ENCODE measurements at regions not wholly inside any gene's neighbourhood (a gene's known extent, or its start where the extent isn't known, plus 50 kb on each side); places are given as distances from the start of the nearest gene placed in this dataset.
A peak's percentile ranks its signal among the peaks of the same experiment; 100 is the strongest.

DNA sequence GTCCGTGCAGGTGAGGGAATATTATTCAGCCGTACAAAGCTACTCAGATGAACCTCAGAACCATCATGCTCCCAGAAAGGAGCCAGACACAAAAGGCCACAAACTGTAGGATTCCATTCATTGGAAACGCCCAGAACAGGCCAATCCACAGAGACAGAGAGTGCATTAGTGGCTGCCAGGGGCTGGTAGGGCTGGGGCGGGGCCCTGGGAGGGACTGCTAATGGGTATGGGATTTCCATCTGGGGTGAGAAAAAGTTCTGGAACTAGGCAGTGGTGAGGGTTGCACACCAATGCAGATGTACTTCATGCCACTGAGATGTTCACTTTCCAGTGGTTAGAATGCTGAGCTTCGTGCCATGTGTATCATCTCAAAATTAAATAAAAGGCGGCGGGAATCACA is 101.1 kb downstream of the RFLNA start:
- Histone ChIP-seq H3K27me3 (ENCODE audit: control insufficient read depth, insufficient read depth, low read length) (no peaks in the 10 kb centered on the region), H3K4me1 (ENCODE audit: control insufficient read depth, insufficient read depth, low read length) (peaks cover 88% of the 10 kb centered on the region), H3K36me3 (ENCODE audit: control insufficient read depth, insufficient read depth, low read length) (peaks cover 96% of the 10 kb centered on the region), H3K4me3 (ENCODE audit: low read depth, low read length) (no peak overlapping the region), H3K27ac (ENCODE audit: low read depth, low read length) (no peak overlapping the region), H3K9me3 (ENCODE audit: control insufficient read depth, insufficient read depth, low read length) (no peaks in the 10 kb centered on the region)
- DNase-seq (ENCODE audit: low read depth in 4 of 6, low spot score in 6 of 6): no peak
- 53% methylated on average over 4 of the region's 7 CpGs for WGBS (ENCODE audit: insufficient coverage)

DNA sequence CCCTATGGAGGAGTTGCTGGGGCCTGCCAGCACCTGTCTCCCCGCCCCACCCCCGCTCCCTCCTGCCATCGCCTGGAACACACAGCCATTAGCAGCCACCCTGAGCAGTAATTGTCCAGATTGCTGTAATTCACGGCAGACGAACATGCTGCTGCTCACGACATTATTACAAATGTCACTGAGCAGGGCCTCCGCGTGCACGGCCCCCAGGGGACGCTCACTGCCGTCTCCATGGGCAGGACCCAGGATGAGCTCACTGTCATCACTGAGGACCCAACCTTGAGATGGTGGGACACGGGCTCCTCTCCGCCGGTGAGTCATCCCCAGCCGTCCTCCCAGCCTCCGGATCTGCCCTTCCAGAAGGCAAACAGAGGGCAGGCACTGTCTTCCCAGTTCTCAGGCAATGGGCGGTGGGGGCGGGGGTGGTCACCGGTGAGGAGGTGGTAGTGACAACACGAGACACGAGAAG is 100.4 kb downstream of the RFLNA start:
- H3K4me1 ChIP-seq (ENCODE audit: control insufficient read depth, insufficient read depth, low read length): peaks cover 92% of the 10 kb centered on the region
- peaks cover 96% of the 10 kb centered on the region for H3K36me3 ChIP-seq (ENCODE audit: control insufficient read depth, insufficient read depth, low read length)
- WGBS (ENCODE audit: insufficient coverage): 66% methylated on average over 21 of the region's 21 CpGs
- no peak overlapping the region for H3K27ac ChIP-seq (ENCODE audit: low read depth, low read length)
- no peak overlapping the region for H3K4me3 ChIP-seq (ENCODE audit: low read depth, low read length)
- DNase-seq (ENCODE audit: low read depth in 4 of 6, low spot score in 6 of 6): peak in 1 of 6 donors; percentile 73
- no peaks in the 10 kb centered on the region for H3K9me3 ChIP-seq (ENCODE audit: control insufficient read depth, insufficient read depth, low read length)
- no peaks in the 10 kb centered on the region for H3K27me3 ChIP-seq (ENCODE audit: control insufficient read depth, insufficient read depth, low read length)

DNA sequence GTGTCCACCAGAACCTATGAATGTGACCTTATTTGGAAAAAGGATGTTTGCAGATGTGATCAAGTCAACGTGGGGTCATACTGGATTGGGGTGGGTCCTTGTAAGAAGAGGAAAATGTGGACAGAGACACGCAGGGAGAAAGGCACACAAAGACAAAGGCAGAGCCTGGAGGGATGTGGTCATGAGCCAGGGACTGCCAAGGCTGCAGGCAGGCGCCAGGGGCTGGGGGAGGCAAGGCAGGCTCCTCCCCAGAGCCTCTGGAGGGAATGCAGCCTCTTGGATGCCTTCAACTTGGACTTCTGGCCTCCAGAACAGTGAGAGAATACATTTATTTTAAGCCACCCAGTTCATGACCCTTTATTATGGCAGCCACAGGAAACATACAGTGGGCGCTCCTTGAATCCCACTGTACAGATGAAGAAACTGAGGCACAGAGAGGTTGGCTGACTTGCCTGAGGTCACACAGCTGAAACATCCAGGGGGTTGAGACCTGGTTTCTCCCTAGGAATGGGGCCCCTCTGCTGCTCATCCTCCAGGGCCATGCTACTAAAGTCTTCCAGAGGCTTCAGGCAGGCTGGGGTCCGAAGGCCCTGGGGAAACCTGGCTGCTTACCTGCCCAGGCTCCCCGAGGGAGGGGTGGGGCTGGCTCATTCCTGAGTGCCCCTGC is 99.7 kb downstream of the RFLNA start:
- H3K27me3 ChIP-seq (ENCODE audit: control insufficient read depth, insufficient read depth, low read length): no peaks in the 10 kb centered on the region
- DNase-seq (ENCODE audit: low read depth in 4 of 6, low spot score in 6 of 6): no peak
- no peak overlapping the region for H3K4me3 ChIP-seq (ENCODE audit: low read depth, low read length)
- 63% methylated on average over 6 of the region's 6 CpGs for WGBS (ENCODE audit: insufficient coverage)
- H3K36me3 ChIP-seq (ENCODE audit: control insufficient read depth, insufficient read depth, low read length): peaks cover 93% of the 10 kb centered on the region
- H3K4me1 ChIP-seq (ENCODE audit: control insufficient read depth, insufficient read depth, low read length): peaks cover 95% of the 10 kb centered on the region
- peak overlapping the region; percentile 6 for H3K27ac ChIP-seq (ENCODE audit: low read depth, low read length)
- no peaks in the 10 kb centered on the region for H3K9me3 ChIP-seq (ENCODE audit: control insufficient read depth, insufficient read depth, low read length)

DNA sequence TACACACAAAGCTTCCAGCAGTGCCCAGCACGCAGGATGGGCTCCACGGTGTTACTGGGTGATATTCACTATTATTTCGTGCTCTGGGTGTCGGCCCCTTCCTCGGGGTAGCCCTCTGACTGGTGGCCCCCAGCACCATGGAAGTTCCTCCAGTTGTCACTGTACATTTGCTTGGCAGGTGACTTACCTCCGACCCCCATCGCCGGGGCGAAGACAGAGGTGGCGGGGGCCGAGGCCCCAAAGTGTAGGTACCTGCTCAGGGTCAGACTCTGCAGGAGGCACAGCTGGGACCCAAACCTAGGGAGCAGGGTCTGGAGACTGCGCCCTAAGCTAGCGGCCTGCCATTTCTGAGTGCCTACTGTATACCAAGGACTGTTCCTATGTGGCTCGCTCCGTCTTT is 98.9 kb downstream of the RFLNA start:
- peaks cover 95% of the 10 kb centered on the region for H3K4me1 ChIP-seq (ENCODE audit: control insufficient read depth, insufficient read depth, low read length)
- H3K27me3 ChIP-seq (ENCODE audit: control insufficient read depth, insufficient read depth, low read length): no peaks in the 10 kb centered on the region
- H3K9me3 ChIP-seq (ENCODE audit: control insufficient read depth, insufficient read depth, low read length): no peaks in the 10 kb centered on the region
- H3K27ac ChIP-seq (ENCODE audit: low read depth, low read length): peak overlapping the region; percentile 85
- DNase-seq (ENCODE audit: low read depth in 4 of 6, low spot score in 6 of 6): no peak
- H3K36me3 ChIP-seq (ENCODE audit: control insufficient read depth, insufficient read depth, low read length): peaks cover 85% of the 10 kb centered on the region
- H3K4me3 ChIP-seq (ENCODE audit: low read depth, low read length): no peak overlapping the region
- WGBS (ENCODE audit: insufficient coverage): 94% methylated on average over 15 of the region's 15 CpGs

DNA sequence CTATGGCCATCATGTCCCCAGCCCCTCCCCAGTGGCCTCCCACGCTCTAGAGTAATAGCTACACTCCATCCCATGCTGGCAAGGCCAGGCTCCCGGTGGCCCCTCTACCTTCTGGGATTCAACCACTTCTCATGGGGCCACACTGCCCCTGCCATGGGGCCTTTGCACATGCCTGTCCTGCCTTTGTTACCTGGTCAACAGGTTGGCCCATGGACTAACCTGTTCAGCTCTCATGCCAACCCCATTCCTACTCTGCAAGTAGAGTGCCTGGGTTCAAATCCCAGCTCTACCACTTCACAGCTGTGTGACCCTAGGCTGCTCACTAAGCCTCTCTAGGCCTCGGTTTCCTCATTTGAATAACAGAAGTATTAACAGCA is 98.5 kb downstream of the RFLNA start:
- 43% methylated on average over 2 of the region's 3 CpGs for WGBS (ENCODE audit: insufficient coverage)
- Histone ChIP-seq H3K4me3 (ENCODE audit: low read depth, low read length) (no peak overlapping the region), H3K9me3 (ENCODE audit: control insufficient read depth, insufficient read depth, low read length) (no peaks in the 10 kb centered on the region), H3K36me3 (ENCODE audit: control insufficient read depth, insufficient read depth, low read length) (peaks cover 82% of the 10 kb centered on the region), H3K4me1 (ENCODE audit: control insufficient read depth, insufficient read depth, low read length) (peaks cover 94% of the 10 kb centered on the region), H3K27me3 (ENCODE audit: control insufficient read depth, insufficient read depth, low read length) (no peaks in the 10 kb centered on the region), H3K27ac (ENCODE audit: low read depth, low read length) (peak overlapping the region; percentile 85)
- DNase-seq (ENCODE audit: low read depth in 4 of 6, low spot score in 6 of 6): no peak

DNA sequence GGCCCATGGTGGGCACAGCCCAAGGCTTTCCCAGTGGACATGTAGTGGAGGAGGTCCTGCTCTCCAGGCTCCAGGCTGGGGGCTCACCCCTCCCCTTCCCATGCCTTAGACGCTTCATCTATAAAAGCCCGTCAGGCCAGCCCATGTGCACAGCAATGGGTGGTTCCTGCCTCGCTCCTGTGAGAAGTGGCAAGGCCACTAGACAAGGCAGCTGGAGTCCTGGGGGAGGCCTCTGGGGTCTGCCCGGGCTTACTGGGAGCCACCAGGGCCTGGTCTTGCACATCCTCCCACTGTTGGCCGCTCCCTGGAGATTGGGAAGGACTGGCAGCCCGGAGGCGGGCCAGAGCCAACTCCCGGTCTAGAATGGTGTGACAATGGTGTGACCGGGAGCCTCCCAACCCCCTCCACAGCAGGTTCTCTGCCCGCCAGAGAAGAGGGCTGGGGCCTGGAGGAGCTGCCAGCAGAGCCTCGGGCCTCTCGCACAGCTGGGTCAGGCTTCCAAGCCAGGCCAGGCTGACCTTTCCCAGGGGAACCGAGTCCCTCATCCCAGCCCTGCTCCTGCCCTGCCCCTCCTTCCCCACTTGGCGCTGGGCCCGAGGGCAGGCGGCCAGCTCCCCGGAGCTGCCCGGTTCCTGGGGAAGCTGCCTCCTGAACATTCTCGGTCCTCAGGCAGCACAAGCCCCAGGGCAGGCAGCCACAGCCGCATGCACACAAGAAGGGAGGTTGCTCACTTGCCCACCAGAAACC is 97.9 kb downstream of the RFLNA start:
- no peak overlapping the region for H3K4me3 ChIP-seq (ENCODE audit: low read depth, low read length)
- peak in 5 of 6 donors; percentile 59 to 92 (median 75) for DNase-seq (ENCODE audit: low read depth in 4 of 6, low spot score in 6 of 6)
- 16% methylated on average over 20 of the region's 20 CpGs for WGBS (ENCODE audit: insufficient coverage)

DNA sequence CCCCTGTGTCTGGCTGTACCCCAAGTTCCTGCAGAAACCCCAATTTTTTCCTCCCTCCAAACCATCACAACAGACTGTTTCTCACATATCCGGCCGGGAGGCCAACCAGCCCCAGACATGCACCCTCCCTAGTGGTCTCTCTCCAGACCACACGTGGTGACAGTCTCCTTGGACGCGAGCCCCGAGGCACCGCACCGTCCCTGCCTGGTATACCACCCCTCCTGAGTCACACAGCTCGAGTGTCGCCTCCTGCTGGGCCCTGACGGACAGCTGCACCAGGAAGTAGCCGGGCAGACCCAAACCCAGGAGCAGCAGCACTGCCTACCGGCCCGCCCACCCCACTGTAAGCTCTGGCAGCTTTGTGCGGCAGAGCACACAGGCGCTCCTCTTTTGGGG is 97.4 kb downstream of the RFLNA start:
- WGBS (ENCODE audit: insufficient coverage): 37% methylated on average over 12 of the region's 16 CpGs
- Histone ChIP-seq H3K27ac (ENCODE audit: low read depth, low read length) (peak overlapping the region; percentile 85), H3K27me3 (ENCODE audit: control insufficient read depth, insufficient read depth, low read length) (no peaks in the 10 kb centered on the region), H3K9me3 (ENCODE audit: control insufficient read depth, insufficient read depth, low read length) (no peaks in the 10 kb centered on the region), H3K4me3 (ENCODE audit: low read depth, low read length) (no peak overlapping the region), H3K36me3 (ENCODE audit: control insufficient read depth, insufficient read depth, low read length) (peaks cover 82% of the 10 kb centered on the region), H3K4me1 (ENCODE audit: control insufficient read depth, insufficient read depth, low read length) (peaks cover 94% of the 10 kb centered on the region)
- peak in 2 of 6 donors; percentile 46 to 57 for DNase-seq (ENCODE audit: low read depth in 4 of 6, low spot score in 6 of 6)

More for the DNA sequence above, 97.9 kb downstream of the RFLNA start:
- peak overlapping the region; percentile 85 for H3K27ac ChIP-seq (ENCODE audit: low read depth, low read length)
- no peaks in the 10 kb centered on the region for H3K9me3 ChIP-seq (ENCODE audit: control insufficient read depth, insufficient read depth, low read length)
- no peaks in the 10 kb centered on the region for H3K27me3 ChIP-seq (ENCODE audit: control insufficient read depth, insufficient read depth, low read length)
- peaks cover 82% of the 10 kb centered on the region for H3K36me3 ChIP-seq (ENCODE audit: control insufficient read depth, insufficient read depth, low read length)
- peaks cover 94% of the 10 kb centered on the region for H3K4me1 ChIP-seq (ENCODE audit: control insufficient read depth, insufficient read depth, low read length)

DNA sequence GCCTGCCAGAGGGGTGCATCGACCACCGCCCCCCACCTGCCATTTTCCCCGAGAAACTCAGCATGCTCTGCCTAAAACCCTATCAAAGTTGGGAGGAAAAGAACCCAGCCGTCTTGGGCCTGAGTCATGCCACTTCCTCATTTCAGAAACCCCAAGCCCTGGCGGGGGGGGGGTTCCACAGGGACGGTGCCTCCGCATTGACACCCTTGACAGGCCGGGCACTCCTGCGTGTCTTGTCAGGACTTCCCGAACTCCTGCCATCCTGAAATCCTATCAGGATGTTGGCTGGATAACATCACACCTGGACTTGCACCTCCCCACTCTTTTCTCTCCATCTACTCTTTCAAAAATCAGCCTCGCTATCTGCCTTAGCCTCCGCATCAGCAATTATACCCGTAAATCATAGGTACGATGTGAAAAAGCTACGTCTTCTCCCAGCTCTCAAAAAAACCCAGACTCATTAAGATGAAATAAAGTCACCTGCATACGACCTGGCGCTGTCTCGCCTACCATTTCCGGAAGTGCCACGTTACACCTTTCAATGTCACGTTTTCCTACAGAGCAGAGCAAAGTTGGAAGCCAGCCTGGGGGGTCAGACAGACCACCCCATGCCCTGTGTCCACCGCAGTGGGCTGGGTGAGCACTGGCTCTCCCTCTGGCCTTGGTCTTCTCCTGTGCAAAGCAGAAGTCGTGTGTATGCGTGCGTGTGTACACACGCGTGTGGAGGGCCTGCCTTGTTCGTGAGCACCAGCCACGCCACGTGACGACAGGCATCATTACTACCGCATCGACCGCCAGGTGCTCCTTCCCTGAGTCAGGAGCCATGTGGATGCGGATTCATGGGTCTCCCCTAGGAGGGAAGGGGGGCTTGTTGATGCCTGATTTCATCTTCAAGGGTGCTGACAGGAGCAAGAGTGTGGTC is 96.7 kb downstream of the RFLNA start:
- Histone ChIP-seq H3K27ac (ENCODE audit: low read depth, low read length) (peak overlapping the region; percentile 85), H3K27me3 (ENCODE audit: control insufficient read depth, insufficient read depth, low read length) (no peaks in the 10 kb centered on the region), H3K4me3 (ENCODE audit: low read depth, low read length) (no peak overlapping the region), H3K9me3 (ENCODE audit: control insufficient read depth, insufficient read depth, low read length) (no peaks in the 10 kb centered on the region), H3K4me1 (ENCODE audit: control insufficient read depth, insufficient read depth, low read length) (peaks cover 93% of the 10 kb centered on the region), H3K36me3 (ENCODE audit: control insufficient read depth, insufficient read depth, low read length) (peaks cover 79% of the 10 kb centered on the region)
- 74% methylated on average over 29 of the region's 35 CpGs for WGBS (ENCODE audit: insufficient coverage)
- peak in 1 of 6 donors; percentile 61 for DNase-seq (ENCODE audit: low read depth in 4 of 6, low spot score in 6 of 6)

DNA sequence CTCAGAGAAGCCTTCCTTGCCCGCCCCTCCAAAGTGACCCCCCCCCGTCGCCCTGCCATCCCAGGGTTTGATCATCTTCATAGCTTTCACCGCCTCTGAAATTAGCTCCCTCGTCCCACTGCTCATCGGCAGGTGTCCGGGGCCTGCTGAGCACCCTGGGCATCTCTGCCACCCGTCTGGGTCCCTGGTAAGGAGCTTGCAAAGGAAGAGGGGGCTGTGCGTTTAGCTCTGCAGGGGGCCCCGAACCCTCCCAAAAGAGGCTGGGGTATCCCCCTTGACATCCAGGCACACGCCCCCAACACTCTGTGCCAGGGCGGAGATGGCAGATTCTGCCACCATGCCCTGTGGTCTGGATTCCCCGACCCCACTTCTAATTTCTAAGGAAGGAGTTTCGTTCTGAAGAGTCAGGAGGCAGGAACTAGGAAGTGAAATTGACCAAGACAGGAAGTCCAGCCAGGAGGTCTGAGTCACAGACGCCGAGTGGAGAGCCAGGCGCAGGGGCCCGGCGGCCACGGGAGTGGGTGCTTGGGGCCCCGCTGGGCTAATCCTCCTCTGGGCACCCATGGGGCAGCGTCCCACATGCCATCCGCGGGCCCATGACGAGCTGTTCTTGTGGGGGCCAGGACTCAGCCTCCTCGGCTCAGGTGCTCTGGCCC is 95.7 kb downstream of the RFLNA start:
- Histone ChIP-seq H3K4me3 (ENCODE audit: low read depth, low read length) (no peak overlapping the region), H3K27me3 (ENCODE audit: control insufficient read depth, insufficient read depth, low read length) (no peaks in the 10 kb centered on the region), H3K27ac (ENCODE audit: low read depth, low read length) (no peak overlapping the region), H3K36me3 (ENCODE audit: control insufficient read depth, insufficient read depth, low read length) (peaks cover 79% of the 10 kb centered on the region), H3K9me3 (ENCODE audit: control insufficient read depth, insufficient read depth, low read length) (no peaks in the 10 kb centered on the region), H3K4me1 (ENCODE audit: control insufficient read depth, insufficient read depth, low read length) (peaks cover 93% of the 10 kb centered on the region)
- DNase-seq (ENCODE audit: low read depth in 4 of 6, low spot score in 6 of 6): no peak
- 91% methylated on average over 22 of the region's 26 CpGs for WGBS (ENCODE audit: insufficient coverage)

All from spinal cord (tissue), 9 donors.